SIG-M5 treated with dmso at 0.1 percent for 504 hours (cell line): ENCODE measurements at regions not wholly inside any gene's neighbourhood (a gene's known extent, or its start where the extent isn't known, plus 50 kb on each side); places are given as distances from the start of the nearest gene placed in this dataset.

ENCODE experiments used
- DNase-seq: peaks from one replicate; lab custom pipeline; 2025; ENCODE audit not compliant: unreplicated experiment; lab: John Stamatoyannopoulos, UW

GRCh38 chr3:74510261-74510818 lies 104.1 kb downstream of the CNTN3 start:
- no peak for DNase-seq

GRCh38 chr3:74507691-74508090 lies 106.8 kb downstream of the CNTN3 start:
- no peak for DNase-seq

GRCh38 chr3:74506246-74506645 lies 108.2 kb downstream of the CNTN3 start:
- no peak for DNase-seq

GRCh38 chr3:74501007-74501406 lies 113.5 kb downstream of the CNTN3 start:
- DNase-seq = no peak

GRCh38 chr3:74500257-74500656 lies 114.2 kb downstream of the CNTN3 start:
- no peak for DNase-seq

GRCh38 chr3:74491874-74492273 lies 122.6 kb downstream of the CNTN3 start:
- no peak for DNase-seq

- DNase-seq = no peak
These were observed 125.2 kb downstream of the CNTN3 start for GRCh38 chr3:74489050-74489792.

- no peak for DNase-seq
These were observed 134.5 kb downstream of the CNTN3 start for GRCh38 chr3:74479915-74480314.

GRCh38 chr3:74470313-74470712 lies 144.1 kb downstream of the CNTN3 start:
- DNase-seq = no peak

GRCh38 chr3:74469713-74470112 lies 144.7 kb downstream of the CNTN3 start:
- DNase-seq = no peak

GRCh38 chr3:74469151-74469550 lies 145.3 kb downstream of the CNTN3 start:
- DNase-seq = no peak

GRCh38 chr3:74465715-74466410 lies 148.6 kb downstream of the CNTN3 start:
- no peak for DNase-seq

GRCh38 chr3:74463515-74463914 lies 150.9 kb downstream of the CNTN3 start:
- no peak for DNase-seq

- DNase-seq = no peak
These were observed 158.3 kb downstream of the CNTN3 start for GRCh38 chr3:74456166-74456565.

GRCh38 chr3:74447221-74447620 lies 167.2 kb downstream of the CNTN3 start:
- DNase-seq = no peak

GRCh38 chr3:74445541-74445940 lies 168.9 kb downstream of the CNTN3 start:
- no peak for DNase-seq

- DNase-seq = no peak
These were observed 171.4 kb downstream of the CNTN3 start for GRCh38 chr3:74443102-74443501.

- DNase-seq = no peak
These were observed 171.8 kb downstream of the CNTN3 start for GRCh38 chr3:74442683-74443082.

GRCh38 chr3:74442068-74442467 lies 172.4 kb downstream of the CNTN3 start:
- DNase-seq = no peak

- no peak for DNase-seq
These were observed 178.3 kb downstream of the CNTN3 start for GRCh38 chr3:74436184-74436583.

- no peak for DNase-seq
These were observed 178.8 kb downstream of the CNTN3 start for GRCh38 chr3:74435631-74436030.

- no peak for DNase-seq
These were observed 180.1 kb downstream of the CNTN3 start for GRCh38 chr3:74434406-74434805.
